H9 (cell line): ENCODE measurements at regions not wholly inside any gene's neighbourhood (a gene's known extent, or its start where the extent isn't known, plus 50 kb on each side); places are given as distances from the start of the nearest gene placed in this dataset.

ENCODE experiments used
- DNase-seq: peaks from one replicate; pipeline ENCODE4 v3.0.0-alpha.2; 2017
- H2AFZ ChIP-seq: one replicate; pipeline ENCODE4 v1.6.1; 2013; ENCODE audit warnings: mild to moderate bottlenecking, low read length, control low read depth, moderate library complexity
- H2AK5ac ChIP-seq: 2 replicates; pipeline ENCODE4 v1.6.1; 2013; ENCODE audit warnings: low read length, control low read depth, mixed read lengths; ENCODE audit not compliant: insufficient read length
- H2BK120ac ChIP-seq: one replicate; pipeline ENCODE4 v1.6.1; 2013; ENCODE audit warnings: low read depth, mild to moderate bottlenecking, low read length, control low read depth, inconsistent platforms; ENCODE audit not compliant: poor library complexity, severe bottlenecking
- H2BK12ac ChIP-seq: 2 replicates; pipeline ENCODE4 v1.6.1; 2013; ENCODE audit warnings: low read length, control low read depth, mixed read lengths, low read depth; ENCODE audit not compliant: insufficient read length
- H2BK15ac ChIP-seq: 2 replicates; pipeline ENCODE4 v1.6.1; 2013; ENCODE audit warnings: low read depth, low read length, control low read depth
- H2BK20ac ChIP-seq: one replicate; pipeline ENCODE4 v1.6.1; 2013; ENCODE audit warnings: low read depth, mild to moderate bottlenecking, low read length, control low read depth, inconsistent platforms; ENCODE audit not compliant: poor library complexity, severe bottlenecking
- H2BK5ac ChIP-seq: 2 replicates; pipeline ENCODE4 v1.6.1; 2013; ENCODE audit warnings: low read length, control low read depth, mixed read lengths; ENCODE audit not compliant: insufficient read length
- H3K14ac ChIP-seq: 2 replicates; pipeline ENCODE4 v1.6.1; 2013; ENCODE audit warnings: low read length, control low read depth; ENCODE audit not compliant: insufficient read depth
- H3K18ac ChIP-seq: 2 replicates; pipeline ENCODE4 v1.6.1; 2013; ENCODE audit warnings: low read depth, mild to moderate bottlenecking, mixed read lengths, low read length, control low read depth; ENCODE audit not compliant: insufficient read length
- H3K23ac ChIP-seq: 2 replicates; pipeline ENCODE4 v1.6.1; 2013; ENCODE audit warnings: low read length, control low read depth, mixed read lengths, low read depth; ENCODE audit not compliant: insufficient read length
- H3K23me2 ChIP-seq: 2 replicates; pipeline ENCODE4 v1.6.1; 2013; ENCODE audit warnings: low read depth, mild to moderate bottlenecking, mixed read lengths, low read length, control low read depth; ENCODE audit not compliant: insufficient read length, poor library complexity, severe bottlenecking
- H3K27ac ChIP-seq: 2 replicates; pipeline ENCODE4 v1.5.1; 2013; ENCODE audit warnings: low read length, control low read depth, mixed read lengths, low read depth; ENCODE audit not compliant: insufficient read length
- H3K27me3 ChIP-seq: 2 replicates; pipeline ENCODE4 v1.6.1; 2013; ENCODE audit warnings: low read length, control low read depth, inconsistent platforms; ENCODE audit not compliant: insufficient read depth
- H3K4ac ChIP-seq: 2 replicates; pipeline ENCODE4 v1.6.1; 2013; ENCODE audit warnings: low read depth, mild to moderate bottlenecking, control low read depth, inconsistent platforms, low read length, moderate library complexity
- H3K4me1 ChIP-seq: 2 replicates; pipeline ENCODE4 v1.6.1; 2013; ENCODE audit warnings: low read length, control low read depth, inconsistent platforms; ENCODE audit not compliant: insufficient read depth
- H3K4me2 ChIP-seq: 2 replicates; pipeline ENCODE4 v1.6.1; 2013; ENCODE audit warnings: low read length, control low read depth, mixed read lengths; ENCODE audit not compliant: insufficient read length, insufficient read depth
- H3K56ac ChIP-seq: 2 replicates; pipeline ENCODE4 v1.6.1; 2013; ENCODE audit warnings: low read depth, mild to moderate bottlenecking, mixed read lengths, low read length, control low read depth; ENCODE audit not compliant: insufficient read length
- H3K79me1 ChIP-seq: 2 replicates; pipeline ENCODE4 v1.6.1; 2013; ENCODE audit warnings: low read depth, mild to moderate bottlenecking, moderate library complexity, low read length, control low read depth, inconsistent platforms; ENCODE audit not compliant: insufficient read depth, poor library complexity, severe bottlenecking
- H3K79me2 ChIP-seq: 2 replicates; pipeline ENCODE4 v1.6.1; 2013; ENCODE audit warnings: low read length, control low read depth, inconsistent platforms; ENCODE audit not compliant: insufficient read depth
- H3K9ac ChIP-seq: 2 replicates; pipeline ENCODE4 v1.6.1; 2013; ENCODE audit warnings: low read length, control low read depth, mixed read lengths; ENCODE audit not compliant: insufficient read length; ENCODE audit errors: extremely low read depth
- H3K9me3 ChIP-seq: one replicate; pipeline ENCODE4 v1.6.1; 2013; ENCODE audit warnings: low read depth, low read length, inconsistent platforms; ENCODE audit not compliant: control insufficient read depth
- H3T11ph ChIP-seq: one replicate; pipeline ENCODE4 v1.6.1; 2013; ENCODE audit warnings: mild to moderate bottlenecking, low read length, control low read depth, inconsistent platforms
- H4K20me1 ChIP-seq: one replicate; pipeline ENCODE4 v1.6.1; 2013; ENCODE audit not compliant: control insufficient read depth, insufficient read length, insufficient read depth
- H4K5ac ChIP-seq: 2 replicates; pipeline ENCODE4 v1.6.1; 2013; ENCODE audit warnings: low read depth, mild to moderate bottlenecking, mixed read lengths, low read length, control low read depth; ENCODE audit not compliant: insufficient read length
- H4K8ac ChIP-seq: replicated peaks from 2 replicates; pipeline ENCODE4 v1.6.1; 2013; ENCODE audit warnings: low read length, control low read depth, mixed read lengths, low read depth; ENCODE audit not compliant: insufficient read length
- H4K91ac ChIP-seq: 2 replicates; pipeline ENCODE4 v1.6.1; 2013; ENCODE audit warnings: low read depth, mild to moderate bottlenecking, moderate library complexity, mixed read lengths, low read length, control low read depth; ENCODE audit not compliant: insufficient read length
- H3K27ac Mint-ChIP-seq, 3 experiments: 2 replicates in 2 of 3; 3 replicates in 1 of 3; pipeline ENCODE4 v1.8.0; 2020 to 2021; ENCODE audit warnings: mixed read lengths in 3 of 3, mild to moderate bottlenecking in 1 of 3, moderate library complexity in 1 of 3
- H3K27me3 Mint-ChIP-seq: 2 replicates; pipeline ENCODE4 v1.8.0; 2021; ENCODE audit warnings: low read depth, mild to moderate bottlenecking, moderate library complexity, mixed read lengths
- H3K36me3 Mint-ChIP-seq, 3 experiments: 2 replicates in 2 of 3; 3 replicates in 1 of 3; pipeline ENCODE4 v1.8.0; 2020 to 2021; ENCODE audit warnings: low read depth in 3 of 3, mixed read lengths in 3 of 3; ENCODE audit not compliant: insufficient read depth in 1 of 3
- H3K4me1 Mint-ChIP-seq, 2 experiments: 2 replicates each; pipeline ENCODE4 v1.8.0; 2020; ENCODE audit warnings: mixed read lengths in 2 of 2
- H3K4me3 Mint-ChIP-seq, 2 experiments: 2 replicates in 1 of 2; 3 replicates in 1 of 2; pipeline ENCODE4 v1.8.0; 2020 to 2021; ENCODE audit warnings: mild to moderate bottlenecking in 2 of 2, mixed read lengths in 2 of 2, moderate library complexity in 1 of 2
- H3K9me3 Mint-ChIP-seq, 2 experiments: 2 replicates in 1 of 2; 3 replicates in 1 of 2; pipeline ENCODE4 v1.8.0; 2020; ENCODE audit warnings: mild to moderate bottlenecking in 2 of 2, mixed read lengths in 2 of 2, moderate library complexity in 1 of 2
- CTCF ChIP-seq: fragments of 200-600 bp; sonication (generic); conservative IDR thresholded peaks from 3 replicates; pipeline ENCODE4 v1.8.0; 2021; ENCODE audit warnings: antibody characterized with exemption, mild to moderate bottlenecking
- WGBS: extraction: QIAGEN DNeasy Blood & Tissue Kit; methylation state at CpG from one replicate; pipeline ENCODE4 v1.1.7; 2013; ENCODE audit warnings: missing lambda C conversion rate, low lambda C conversion rate, mixed read lengths; ENCODE audit not compliant: insufficient read length; ENCODE audit errors: extremely low coverage; 5-methylcytosine and 5-hydroxymethylcytosine counted together

GRCh38 chr7:145265180-145265579 lies 429.3 kb upstream of the TPK1 start:
- Histone ChIP-seq H3K27me3 (no peaks in the 10 kb centered on the region), H3K27ac (no peak overlapping the region), H3K9me3 (no peaks in the 10 kb centered on the region), H3K79me2 (no peaks in the 10 kb centered on the region), H3K56ac (no peak overlapping the region), H2AFZ (no peak overlapping the region), H4K91ac (no peak overlapping the region), H4K8ac (no peak overlapping the region), H2BK12ac (no peak overlapping the region), H3K4me1 (no peaks in the 10 kb centered on the region), H2AK5ac (no peak overlapping the region), H2BK15ac (no peak overlapping the region), H3K14ac (no peak overlapping the region), H3K4me2 (no peak overlapping the region), H3K4ac (no peak overlapping the region), H4K20me1 (no peaks in the 10 kb centered on the region), H2BK20ac (no peak overlapping the region), H3K79me1 (no peaks in the 10 kb centered on the region), H3K18ac (no peak overlapping the region), H2BK120ac (no peak overlapping the region), H3K9ac (no peak overlapping the region), H2BK5ac (no peak overlapping the region), H3K23ac (no peak overlapping the region), H3K23me2 (no peaks in the 10 kb centered on the region), H4K5ac (no peak overlapping the region), H3T11ph (no peak overlapping the region)
- H3K9me3 Mint-ChIP-seq = peaks cover 2 to 5% of the 10 kb centered on the region in 2 experiments; a peak in 4 of 5 replicates
- WGBS = no CpG with 5 or more reads among the region's 4 CpGs
- H3K4me3 Mint-ChIP-seq = no peak overlapping the region
- TF ChIP-seq CTCF = no peak
- no peaks in the 10 kb centered on the region for H3K27me3 Mint-ChIP-seq
- H3K27ac Mint-ChIP-seq = no peak overlapping the region
- no peaks in the 10 kb centered on the region; a peak in 1 of 7 replicates for H3K36me3 Mint-ChIP-seq
- DNase-seq = no peak
- H3K4me1 Mint-ChIP-seq = no peaks in the 10 kb centered on the region
